HG02588 (cell line): ENCODE measurements at regions not wholly inside any gene's neighbourhood (a gene's known extent, or its start where the extent isn't known, plus 50 kb on each side); places are given as distances from the start of the nearest gene placed in this dataset.

Experiments used
- ATAC-seq: cut with Tn5 transposase; IDR thresholded peaks from one replicate; pipeline ENCODE4 v1.9.1; 2021; ENCODE audit warnings: mild to moderate bottlenecking, moderate library complexity; ENCODE audit not compliant: unreplicated experiment

DNA sequence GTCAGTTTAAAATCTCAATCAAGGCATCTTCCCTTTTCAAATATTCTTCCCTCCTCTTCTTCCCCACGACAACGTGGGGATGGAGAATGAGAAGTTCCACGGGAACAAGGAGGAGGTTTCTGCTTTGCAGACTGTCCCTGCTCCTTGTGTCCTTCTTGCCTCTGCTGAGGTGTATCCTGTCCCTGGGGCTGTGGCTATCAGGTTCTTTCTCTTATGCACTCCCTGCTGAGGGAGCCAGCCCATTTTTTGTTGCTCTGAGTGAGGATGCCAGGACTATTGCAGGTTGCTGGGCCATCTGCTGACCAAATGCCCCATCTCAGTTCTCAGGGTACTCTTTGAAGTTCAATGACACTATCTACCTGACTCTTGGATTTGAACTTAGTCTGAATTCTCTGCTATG lies 533.6 kb downstream of the RNF144B start:
- ATAC-seq = no peak

DNA sequence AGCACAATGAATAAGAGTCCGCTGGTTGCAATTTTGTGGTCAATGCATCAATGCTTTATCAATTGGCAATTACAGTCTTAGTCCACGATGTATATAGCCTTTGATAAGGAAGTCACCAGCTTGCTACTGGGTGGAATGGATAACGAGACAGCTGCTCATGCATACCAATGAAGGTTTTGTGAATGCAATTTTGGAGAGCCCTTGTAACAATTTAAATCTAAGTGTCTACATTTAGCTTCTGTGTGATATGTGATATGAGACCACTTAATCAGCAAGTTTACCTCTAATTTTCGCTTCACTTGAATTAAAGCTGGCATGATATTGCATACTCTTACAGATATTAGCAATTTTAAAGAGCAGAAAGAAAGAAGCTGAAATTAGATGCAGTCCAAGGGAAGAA lies 543.9 kb downstream of the RNF144B start:
- ATAC-seq = no peak

DNA sequence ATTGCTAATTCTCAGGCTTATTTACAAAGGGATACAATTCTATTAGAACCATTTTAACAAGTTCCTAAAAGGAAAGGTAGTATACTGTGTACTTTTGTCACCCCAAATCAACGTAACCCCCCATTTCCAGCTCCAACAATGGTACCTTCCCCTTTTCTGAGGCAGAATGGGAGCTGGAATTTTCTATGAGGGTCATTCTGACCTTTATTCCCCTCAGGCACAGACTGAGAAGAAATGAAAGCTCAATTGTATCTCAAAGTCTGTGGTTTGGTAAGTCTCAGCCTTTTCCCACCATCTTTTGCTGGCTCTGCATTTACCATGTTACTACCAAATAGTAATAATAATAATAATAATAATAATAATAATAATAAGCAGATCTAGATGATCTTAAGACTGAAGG lies 571.0 kb downstream of the RNF144B start:
- no peak for ATAC-seq

DNA sequence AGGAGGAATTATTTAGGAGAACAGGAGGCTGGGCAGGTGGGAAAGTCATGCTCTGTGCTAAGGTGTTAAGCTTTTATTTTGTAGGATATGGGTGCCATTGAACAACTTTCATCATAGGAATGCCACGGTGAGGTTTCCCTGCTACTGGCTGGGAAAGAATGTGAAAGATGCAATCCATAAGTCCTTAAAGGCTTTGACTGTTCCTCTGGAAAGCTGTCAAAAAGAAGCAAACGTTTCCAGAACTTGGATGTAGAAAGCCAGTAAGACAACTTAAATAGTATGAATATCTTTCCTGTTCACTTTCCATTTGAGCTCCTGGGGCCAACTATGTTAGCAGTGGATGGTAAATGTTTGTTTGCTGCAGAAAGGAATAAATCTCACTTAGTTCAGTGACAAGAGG lies 574.4 kb downstream of the RNF144B start:
- ATAC-seq = no peak

DNA sequence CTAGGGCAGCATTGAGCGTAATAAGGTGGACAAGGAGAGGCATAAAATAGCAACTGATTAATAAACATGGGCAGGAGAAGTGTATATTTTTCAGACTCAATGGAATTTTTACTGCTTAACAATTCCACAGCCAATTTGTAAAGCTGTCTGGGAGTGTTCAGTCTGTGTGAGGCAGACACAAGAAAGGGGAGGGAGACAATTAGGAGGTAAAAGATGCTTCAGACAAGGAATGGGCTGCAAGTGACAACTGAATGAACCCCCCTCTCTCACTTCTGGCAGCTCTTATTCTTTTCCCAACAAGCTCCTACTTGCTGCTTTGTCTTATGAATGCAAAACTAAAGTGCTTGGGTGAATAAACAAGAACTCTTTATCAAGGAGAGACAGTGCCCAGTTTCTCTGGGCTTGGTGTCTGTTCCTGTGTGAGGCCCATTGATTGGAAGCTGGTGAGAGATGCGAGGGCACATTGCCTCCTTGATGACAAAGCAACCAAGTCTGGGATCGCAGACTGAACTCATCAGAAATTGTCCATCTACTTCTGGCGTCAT lies 575.3 kb downstream of the RNF144B start:
- ATAC-seq = no peak

DNA sequence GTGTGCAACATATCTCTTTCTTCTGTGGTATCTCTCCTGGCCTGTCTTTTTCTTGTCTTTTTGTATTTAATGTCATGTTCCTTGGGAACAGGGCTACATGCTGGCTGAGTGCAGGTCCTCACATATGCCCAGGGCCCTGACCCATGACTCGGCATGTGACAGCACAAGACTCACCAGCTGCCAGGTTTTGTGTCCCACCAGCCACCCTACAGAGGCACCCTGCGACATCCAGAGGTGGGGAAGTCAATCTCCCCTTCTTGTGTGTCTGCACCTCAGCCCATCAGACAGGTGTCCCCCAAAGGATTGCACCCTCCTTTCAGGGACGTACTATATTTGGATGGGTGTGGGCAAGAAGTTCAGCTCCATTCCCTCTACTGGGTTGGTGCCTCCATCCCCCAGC lies 576.3 kb downstream of the RNF144B start:
- no peak for ATAC-seq

DNA sequence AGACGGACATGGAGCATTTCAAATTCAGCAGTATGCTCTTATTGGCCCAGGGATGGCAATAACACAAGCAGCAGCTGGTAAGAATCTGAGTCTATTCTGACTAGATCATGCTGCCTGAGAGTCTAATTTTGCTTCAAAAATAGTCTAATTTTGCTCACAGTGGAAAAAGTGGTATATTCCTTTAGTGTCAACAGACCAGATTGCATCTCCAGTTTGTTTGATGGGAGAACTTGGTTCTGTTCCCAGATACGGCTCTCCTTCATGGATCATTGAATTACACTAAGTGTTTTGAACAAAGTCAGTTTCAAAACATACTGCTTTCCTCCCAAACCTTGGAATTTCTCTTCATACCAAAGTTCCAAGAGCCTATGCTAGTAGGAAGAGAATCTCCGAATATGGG lies 586.1 kb downstream of the RNF144B start:
- ATAC-seq = no peak

DNA sequence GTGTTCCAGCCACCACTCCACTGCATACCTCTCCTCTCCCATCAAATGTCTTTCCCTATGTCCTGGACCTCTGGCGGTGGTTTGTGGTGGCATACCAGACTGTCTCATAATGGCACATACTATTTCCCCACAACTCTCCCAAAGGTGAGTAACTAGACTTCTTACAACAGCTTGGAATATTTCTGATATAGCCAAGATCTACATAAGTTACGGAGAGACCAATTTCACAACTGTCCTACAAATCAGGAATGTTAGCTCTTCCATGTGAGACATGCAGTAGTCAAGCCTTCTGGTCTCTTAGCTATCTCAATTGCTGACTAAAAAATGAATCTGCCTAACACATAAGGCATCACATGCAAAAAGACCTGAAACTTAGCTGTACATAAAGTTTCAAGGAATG lies 588.9 kb downstream of the RNF144B start:
- ATAC-seq = no peak

DNA sequence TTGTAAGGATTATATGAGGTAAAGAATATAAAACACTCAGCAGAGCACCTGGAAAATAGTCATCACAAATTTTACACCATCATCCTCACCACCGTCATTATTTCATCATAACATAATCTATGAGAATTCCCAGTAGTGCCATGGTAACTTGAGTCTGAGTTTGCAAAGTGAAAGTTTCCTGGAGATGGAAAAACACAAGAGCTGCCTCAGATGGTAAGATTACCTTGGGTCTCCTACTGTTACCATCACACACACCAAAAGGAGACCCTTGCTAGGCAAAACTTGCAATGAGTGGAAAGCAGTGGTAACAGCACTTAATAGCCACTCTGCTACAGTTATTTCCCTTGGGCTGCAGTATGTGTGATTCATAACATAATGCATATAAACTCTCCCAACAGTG lies 589.8 kb downstream of the RNF144B start:
- no peak for ATAC-seq

DNA sequence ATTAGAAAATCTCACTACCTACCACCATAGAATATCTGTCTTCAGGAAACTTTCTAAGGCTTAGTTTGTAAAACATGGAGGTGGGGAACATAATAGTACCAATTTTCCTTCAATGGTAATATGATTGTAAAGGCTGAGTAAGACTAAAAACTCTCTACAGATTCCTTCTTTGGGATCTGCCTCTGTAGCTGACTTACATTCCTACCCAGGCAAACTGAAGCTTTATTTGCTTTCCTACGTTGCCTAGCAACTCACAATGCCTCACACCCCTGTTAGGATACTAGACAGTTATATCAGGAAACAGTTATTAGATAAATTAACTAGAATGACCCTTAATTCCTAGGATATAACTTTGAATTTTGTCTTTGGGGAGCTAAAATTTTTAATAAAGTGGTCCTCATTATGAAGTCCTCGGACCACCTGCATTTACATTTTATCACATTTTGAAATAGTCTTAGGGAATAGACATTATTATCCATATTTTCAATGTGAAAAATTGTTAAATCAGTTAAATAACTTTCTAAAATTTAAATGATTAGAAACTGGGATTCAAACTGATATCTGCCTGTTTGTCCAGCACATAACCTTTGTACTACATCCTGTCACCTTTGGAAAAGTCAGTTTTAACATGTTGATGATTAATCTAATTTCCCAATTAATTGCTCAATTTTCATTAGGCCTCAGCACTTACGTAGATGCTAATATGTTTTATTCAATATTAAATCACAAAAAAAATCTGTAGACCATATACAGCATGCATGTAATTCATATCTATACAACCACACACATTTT lies 591.4 kb downstream of the RNF144B start:
- no peak for ATAC-seq

DNA sequence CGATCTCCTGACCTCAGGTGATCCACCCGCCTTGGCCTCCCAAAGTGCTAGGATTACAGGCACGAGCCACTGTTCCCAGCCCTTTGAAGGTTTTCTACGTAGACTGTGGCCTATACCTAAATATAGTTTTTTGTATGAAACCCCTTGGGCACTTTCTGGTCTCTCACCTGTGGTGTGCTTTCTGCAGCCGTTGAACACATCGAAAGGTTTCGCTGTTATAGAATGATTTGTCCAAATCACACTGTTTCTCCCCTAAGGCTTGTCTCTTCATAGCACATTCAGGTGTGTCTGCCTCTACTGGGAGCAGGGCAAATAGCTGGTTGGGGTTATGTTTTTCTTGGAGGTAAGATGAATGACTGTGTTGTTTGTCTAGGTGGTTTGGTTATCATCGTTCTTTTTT lies 597.9 kb downstream of the RNF144B start:
- ATAC-seq = no peak

DNA sequence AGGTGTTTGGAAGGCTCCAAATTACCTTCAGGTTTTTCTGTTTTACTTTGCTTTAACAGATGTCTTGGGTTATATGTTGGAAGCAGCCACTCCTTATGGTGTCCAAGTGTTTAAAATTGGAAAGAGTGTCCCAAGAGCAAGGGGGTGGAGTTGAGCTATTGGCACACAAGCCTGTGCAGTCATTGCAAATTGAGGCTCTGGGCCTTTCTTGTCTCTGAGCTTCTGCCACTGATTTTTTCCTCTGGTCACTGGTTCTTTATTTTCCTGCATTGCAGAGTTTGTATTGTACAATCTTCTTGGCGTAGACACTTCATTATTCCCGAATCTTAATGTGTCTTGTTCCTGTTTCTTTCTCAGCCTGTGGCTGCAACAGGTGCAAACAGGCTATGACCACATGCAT lies 598.8 kb downstream of the RNF144B start:
- ATAC-seq = no peak

DNA sequence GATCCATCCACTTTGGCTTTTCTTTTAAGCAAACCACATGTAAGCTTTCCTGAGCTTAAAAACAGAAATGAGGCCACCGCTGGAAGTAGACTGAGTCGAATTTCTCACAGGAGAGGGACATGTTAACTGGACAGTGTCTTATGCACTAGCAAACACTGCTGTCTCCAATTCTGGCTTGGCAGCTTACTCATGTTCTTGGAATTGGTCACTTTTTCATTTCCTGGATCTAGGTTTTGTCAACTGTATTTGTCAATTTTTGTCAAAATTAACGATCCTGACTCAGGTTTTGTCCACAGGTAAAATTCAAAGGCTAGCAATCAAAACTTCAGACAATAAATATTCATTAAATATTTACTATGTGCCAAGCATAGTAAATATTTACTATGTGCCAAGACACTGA lies 601.5 kb downstream of the RNF144B start:
- ATAC-seq = no peak

DNA sequence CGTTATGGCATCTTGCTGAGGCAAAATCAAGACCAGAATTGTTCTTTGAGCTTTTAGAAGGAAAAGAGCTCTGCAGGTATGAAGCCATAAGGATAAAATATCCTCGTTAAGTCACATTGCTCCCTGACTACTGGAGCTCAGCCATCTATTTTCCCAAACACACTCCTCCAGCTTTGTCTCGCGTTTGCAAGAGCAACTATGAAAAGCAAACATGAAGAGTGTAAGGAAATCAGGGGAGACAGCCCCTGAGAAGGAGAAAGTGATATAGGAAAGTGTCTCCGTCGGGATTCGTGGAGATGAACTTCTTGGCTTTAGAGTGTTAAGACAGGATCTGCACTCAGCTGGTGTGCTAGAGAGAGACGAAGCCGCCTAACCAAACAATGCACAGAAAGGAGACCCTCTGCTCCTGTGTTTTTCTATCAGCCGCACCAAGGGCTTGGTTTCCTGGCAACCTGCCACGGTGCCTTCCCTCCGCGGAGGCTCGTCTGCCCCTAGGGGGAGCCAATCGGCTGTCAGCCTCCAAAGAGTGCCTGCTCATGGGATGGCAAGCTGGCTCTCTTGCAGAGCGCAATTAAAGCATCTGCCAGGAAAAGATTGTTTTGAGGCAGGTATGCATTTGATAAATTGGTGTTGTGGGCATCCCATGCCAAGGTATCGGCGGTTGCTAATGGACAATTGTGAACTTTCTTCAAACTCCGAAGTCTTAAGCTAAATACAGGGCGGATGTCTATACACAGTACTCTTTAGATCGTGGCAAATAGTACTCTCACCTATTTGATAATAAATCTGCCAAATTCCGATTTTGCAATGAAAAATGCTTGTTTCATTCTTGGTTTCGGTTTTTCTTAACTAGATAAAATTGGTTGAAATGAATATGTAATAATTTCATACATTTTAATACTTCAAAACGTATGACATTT lies 603.2 kb downstream of the RNF144B start:
- no peak for ATAC-seq

DNA sequence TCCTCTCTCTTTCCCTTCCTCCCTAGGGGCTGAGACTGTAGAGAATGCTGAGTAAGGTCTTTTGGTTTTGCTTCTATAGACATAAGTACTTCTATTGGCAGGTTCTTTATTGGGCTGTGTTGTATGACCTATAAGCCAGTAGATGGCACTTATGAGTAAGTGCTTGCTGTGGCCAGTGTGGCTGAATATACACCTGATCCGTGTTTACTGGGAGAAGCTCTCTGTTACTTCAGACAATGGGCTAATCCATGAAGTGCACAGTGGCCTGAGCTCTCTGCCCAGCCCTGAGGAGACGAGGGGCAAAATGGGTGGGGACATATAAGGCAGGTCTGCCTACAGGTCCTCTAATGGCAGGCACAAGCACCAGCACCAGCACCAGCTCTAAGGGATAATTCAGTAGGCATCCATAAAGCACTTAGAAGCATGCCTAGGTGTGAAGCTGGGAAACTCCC lies 610.3 kb downstream of the RNF144B start:
- peak; percentile 86 for ATAC-seq

DNA sequence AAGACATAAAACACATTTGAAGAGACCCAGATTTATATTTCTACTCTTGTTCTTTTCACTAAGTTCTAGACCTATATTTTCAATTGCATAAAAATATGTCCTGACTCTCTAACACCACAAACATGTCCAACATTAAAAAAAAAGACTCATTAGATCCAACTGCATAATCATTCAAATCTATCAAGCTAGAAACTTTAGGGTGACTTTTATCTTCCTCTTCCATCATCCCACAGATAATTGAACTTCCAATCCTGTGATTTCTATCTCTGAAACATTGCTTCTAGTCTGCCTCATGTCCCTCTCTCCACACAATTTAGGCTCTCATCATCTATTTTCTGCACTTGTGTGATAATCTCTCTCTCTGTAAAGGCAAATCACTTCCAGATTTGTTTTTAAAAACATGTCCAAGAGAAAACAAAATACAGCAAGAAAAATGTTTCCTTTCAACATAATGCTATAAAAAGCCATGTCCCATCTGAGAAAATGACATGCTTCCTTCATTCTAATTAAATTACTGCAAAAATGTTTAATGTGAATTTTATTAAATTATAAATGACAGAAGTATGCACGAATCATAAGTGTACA lies 615.9 kb downstream of the RNF144B start:
- ATAC-seq = no peak

DNA sequence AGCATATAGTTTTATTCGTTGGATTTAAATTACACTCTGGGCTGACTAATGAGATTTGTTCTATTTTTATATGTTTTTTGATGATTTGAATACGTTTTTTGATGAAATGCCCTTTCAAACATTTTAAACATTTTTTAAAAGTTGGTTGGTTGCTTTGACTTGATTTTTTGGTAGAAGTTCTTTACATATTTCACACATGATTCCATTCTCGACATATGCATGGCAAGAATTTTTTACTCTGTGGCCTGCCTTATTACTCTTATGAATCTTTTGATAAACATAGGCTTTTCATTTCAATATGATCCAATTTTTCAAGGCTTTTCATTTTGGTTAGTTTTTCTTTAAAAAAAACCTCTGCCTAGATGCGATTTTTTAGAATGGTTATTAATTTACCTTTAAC lies 617.0 kb downstream of the RNF144B start:
- no peak for ATAC-seq

DNA sequence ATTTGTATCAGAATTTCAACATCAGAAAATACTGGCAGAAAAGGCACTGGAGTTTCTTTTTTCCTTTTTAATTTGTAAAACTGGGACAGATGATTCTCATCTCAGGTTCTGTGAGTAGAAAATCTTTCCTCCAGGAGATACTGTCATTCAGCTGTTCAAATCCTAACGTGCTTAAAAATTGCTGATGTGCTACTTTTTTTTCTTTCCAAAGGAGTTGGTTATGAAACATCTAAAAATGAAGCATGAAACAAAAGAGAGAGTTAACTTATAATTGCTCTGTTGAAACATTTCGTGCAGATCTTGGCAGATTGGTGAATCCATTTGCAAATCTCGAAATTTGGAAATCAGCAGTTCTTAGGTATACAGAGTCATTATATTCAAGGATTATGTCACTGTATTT lies 622.6 kb downstream of the RNF144B start:
- no peak for ATAC-seq

DNA sequence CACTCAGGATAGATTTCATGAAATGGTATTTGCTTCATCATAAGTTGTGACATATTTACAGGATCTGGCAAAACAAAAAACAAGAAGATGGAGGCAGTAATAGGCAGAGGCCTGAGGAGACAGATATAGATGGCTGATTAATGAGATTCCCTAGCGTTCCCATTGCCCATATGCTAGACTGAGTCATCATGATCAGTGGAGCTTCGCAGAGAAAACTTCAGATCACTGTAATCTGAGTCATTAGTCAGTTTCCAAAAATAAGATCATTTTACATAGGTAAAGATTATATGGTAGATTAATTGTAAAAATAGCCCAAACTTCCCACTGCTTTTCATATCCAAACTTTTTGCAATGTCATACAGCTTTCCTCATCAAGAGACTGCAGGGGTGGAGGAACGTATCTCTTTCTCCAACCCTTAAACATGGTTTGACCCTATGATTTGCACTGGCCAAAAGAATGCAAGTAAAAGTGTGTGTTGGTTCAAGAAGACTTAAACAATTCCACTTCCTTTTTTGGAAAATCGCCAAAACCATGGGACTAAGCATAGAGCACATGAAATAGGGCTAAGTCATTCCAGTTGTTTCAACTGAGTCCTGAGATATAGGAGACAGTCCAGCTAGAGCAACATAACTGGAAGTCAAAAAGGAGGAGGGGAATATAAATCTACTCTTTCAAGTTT lies 626.0 kb downstream of the RNF144B start:
- ATAC-seq = no peak

DNA sequence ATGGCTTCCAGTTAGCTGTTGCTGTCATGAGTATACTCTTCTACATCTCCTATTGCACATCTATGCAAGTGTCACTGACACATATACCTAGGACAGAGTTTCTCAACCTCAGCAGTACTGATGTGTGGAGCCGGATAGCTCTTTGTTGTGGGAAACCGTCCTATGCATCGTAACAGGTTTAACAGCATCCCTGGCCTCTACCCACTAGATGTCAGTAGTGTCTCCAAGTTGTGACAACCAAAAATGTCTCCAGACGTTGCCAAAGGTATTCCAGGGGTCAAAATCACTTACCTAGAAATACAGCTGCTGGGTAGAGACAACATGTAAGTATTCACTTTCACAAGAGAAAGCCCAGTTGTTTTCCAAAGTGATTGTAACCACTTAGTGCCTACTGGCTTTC lies 637.6 kb downstream of the RNF144B start:
- ATAC-seq = no peak

DNA sequence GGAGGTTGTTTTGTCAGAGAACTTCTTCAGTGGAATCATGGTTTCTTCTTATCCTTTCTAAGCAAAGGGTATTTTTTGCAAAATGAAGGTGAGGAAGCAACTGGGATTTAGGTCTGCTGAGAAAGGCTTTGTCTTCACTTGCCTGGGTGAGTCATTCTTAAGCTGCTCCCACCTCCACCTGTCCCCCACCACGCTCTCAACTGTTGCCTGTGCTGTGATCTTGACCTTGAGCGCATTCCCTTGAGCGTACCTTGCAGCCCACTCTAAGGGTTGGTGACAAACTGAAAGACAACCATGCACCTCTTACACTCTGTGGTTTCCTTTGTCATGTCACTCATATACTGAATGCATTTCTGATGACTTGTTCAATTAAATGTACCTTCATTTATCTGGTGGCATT lies 641.1 kb downstream of the RNF144B start:
- ATAC-seq = no peak
